ENCODE measurements at regions not wholly inside any gene's neighbourhood (a gene's known extent, or its start where the extent isn't known, plus 50 kb on each side); places are given as distances from the start of the nearest gene placed in this dataset.
A peak's percentile ranks its signal among the peaks of the same experiment; 100 is the strongest.
"Not testable (repeated sequence)": the region's sequence is repeated elsewhere in the genome, so short reads cannot be mapped to it uniquely, and the experiment has no call there.

GRCh38 chr6:86872810-86873209, 64.5 kb upstream of the HTR1E start:
- DNase-seq (ENCODE audit: low read depth); H3K4me3 ChIP-seq (ENCODE audit: low read depth, low read length): not testable (repeated sequence)

- no peak overlapping the region for H3K4me3 ChIP-seq (ENCODE audit: low read depth, low read length)
- DNase-seq (ENCODE audit: low read depth) = no peak
- TF ChIP-seq CTCF (conservative IDR thresholded peaks at IDR 0.05; ENCODE audit: low read depth, low read length) = no peak
These were observed 65.6 kb upstream of the HTR1E start for GRCh38 chr6:86871681-86872080.

- TF ChIP-seq CTCF (conservative IDR thresholded peaks at IDR 0.05; ENCODE audit: low read depth, low read length) = no peak
- H3K4me3 ChIP-seq (ENCODE audit: low read depth, low read length) = no peak overlapping the region
- peak; percentile 1 for DNase-seq (ENCODE audit: low read depth)
These were observed 67.8 kb upstream of the HTR1E start for GRCh38 chr6:86869500-86869899.

- no peak overlapping the region for H3K4me3 ChIP-seq (ENCODE audit: low read depth, low read length)
- DNase-seq (ENCODE audit: low read depth) = no peak
- no peak for TF ChIP-seq CTCF (conservative IDR thresholded peaks at IDR 0.05; ENCODE audit: low read depth, low read length)
These were observed 77.8 kb upstream of the HTR1E start for GRCh38 chr6:86859513-86859912.

- DNase-seq (ENCODE audit: low read depth) = no peak
- H3K4me3 ChIP-seq (ENCODE audit: low read depth, low read length) = no peak overlapping the region
- TF ChIP-seq CTCF (conservative IDR thresholded peaks at IDR 0.05; ENCODE audit: low read depth, low read length) = no peak
These were observed 78.4 kb upstream of the HTR1E start for GRCh38 chr6:86858970-86859369.

- no peak for DNase-seq (ENCODE audit: low read depth)
- no peak overlapping the region for H3K4me3 ChIP-seq (ENCODE audit: low read depth, low read length)
- TF ChIP-seq CTCF (conservative IDR thresholded peaks at IDR 0.05; ENCODE audit: low read depth, low read length) = no peak
These were observed 79.5 kb upstream of the HTR1E start for GRCh38 chr6:86857783-86858182.

- TF ChIP-seq CTCF (conservative IDR thresholded peaks at IDR 0.05; ENCODE audit: low read depth, low read length) = peak; percentile 68
- DNase-seq (ENCODE audit: low read depth) = peak; percentile 64
- no peak overlapping the region for H3K4me3 ChIP-seq (ENCODE audit: low read depth, low read length)
These were observed 80.3 kb upstream of the HTR1E start for GRCh38 chr6:86856937-86857563.

Measured in choroid plexus epithelial cell (primary cell).